ENCODE measurements at regions not wholly inside any gene's neighbourhood (a gene's known extent, or its start where the extent isn't known, plus 50 kb on each side); places are given as distances from the start of the nearest gene placed in this dataset.

- in situ Hi-C loops (cut with MboI; ENCODE audit: low pct_unique_long_range_greater_than_20kb, low sequenced_read_pairs, unreplicated experiment): no loop called here
- DNase-seq (ENCODE audit: low spot score): no peak
- TF ChIP-seq, protein P1, sequence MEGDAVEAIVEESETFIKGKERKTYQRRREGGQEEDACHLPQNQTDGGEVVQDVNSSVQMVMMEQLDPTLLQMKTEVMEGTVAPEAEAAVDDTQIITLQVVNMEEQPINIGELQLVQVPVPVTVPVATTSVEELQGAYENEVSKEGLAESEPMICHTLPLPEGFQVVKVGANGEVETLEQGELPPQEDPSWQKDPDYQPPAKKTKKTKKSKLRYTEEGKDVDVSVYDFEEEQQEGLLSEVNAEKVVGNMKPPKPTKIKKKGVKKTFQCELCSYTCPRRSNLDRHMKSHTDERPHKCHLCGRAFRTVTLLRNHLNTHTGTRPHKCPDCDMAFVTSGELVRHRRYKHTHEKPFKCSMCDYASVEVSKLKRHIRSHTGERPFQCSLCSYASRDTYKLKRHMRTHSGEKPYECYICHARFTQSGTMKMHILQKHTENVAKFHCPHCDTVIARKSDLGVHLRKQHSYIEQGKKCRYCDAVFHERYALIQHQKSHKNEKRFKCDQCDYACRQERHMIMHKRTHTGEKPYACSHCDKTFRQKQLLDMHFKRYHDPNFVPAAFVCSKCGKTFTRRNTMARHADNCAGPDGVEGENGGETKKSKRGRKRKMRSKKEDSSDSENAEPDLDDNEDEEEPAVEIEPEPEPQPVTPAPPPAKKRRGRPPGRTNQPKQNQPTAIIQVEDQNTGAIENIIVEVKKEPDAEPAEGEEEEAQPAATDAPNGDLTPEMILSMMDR (IDR thresholded peaks at IDR 0.05; ENCODE audit: extremely low read depth, insufficient read depth, missing control alignments): no peak
Measured at GRCh38 chr5:164435576-164435975, 930.2 kb downstream of the MAT2B start.

GRCh38 chr5:164439799-164440198 is 934.4 kb downstream of the MAT2B start:
- in situ Hi-C loops (cut with MboI; ENCODE audit: low pct_unique_long_range_greater_than_20kb, low sequenced_read_pairs, unreplicated experiment): no loop called here
- no peak for DNase-seq (ENCODE audit: low spot score)
- TF ChIP-seq, protein P1 (IDR thresholded peaks at IDR 0.05; ENCODE audit: extremely low read depth, insufficient read depth, missing control alignments): no peak

DNA sequence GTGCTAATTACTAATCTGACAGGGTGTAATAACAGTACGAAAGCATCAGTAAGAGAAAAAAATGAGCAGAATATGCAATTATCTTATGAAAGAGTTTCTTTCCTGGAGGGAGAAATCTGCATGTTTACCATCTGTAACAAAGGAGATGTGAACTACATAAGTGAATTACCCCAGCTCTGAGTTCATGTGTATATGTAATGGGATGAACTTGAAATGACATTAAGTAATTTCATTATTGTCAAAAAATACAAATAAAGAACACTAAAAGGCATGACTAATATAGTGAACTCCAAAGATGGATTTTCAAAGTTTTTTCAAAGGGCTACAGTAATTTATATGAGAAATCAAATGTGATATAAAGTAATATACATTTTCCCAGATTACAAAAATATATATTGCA is 944.0 kb downstream of the MAT2B start:
- TF ChIP-seq, protein P1 (IDR thresholded peaks at IDR 0.05; ENCODE audit: extremely low read depth, insufficient read depth, missing control alignments): no peak
- no peak for DNase-seq (ENCODE audit: low spot score)
- in situ Hi-C loops (cut with MboI; ENCODE audit: low pct_unique_long_range_greater_than_20kb, low sequenced_read_pairs, unreplicated experiment): no loop called here

DNA sequence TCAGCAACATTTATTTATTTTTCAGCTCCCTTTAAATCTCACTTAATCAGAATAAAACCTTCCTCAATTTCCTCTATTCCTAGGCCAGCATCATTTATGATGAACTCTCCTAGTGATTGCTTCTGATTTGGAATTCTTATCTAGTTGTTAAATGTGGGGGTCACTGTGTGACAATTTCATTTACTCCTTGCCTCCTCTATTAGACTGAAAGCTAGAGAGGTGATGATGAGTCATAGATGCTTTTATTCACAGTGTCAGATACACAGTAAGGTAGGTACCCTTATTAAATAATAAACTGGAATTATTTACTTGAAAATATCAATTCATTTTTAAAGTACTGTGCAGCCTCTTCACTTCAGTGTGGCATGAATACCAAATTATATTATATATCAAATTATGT is 960.6 kb downstream of the MAT2B start:
- TF ChIP-seq, protein P1 (IDR thresholded peaks at IDR 0.05; ENCODE audit: extremely low read depth, insufficient read depth, missing control alignments): no peak
- in situ Hi-C loops (cut with MboI; ENCODE audit: low pct_unique_long_range_greater_than_20kb, low sequenced_read_pairs, unreplicated experiment): no loop called here
- no peak for DNase-seq (ENCODE audit: low spot score)

GRCh38 chr5:164470312-164470711 is 964.9 kb downstream of the MAT2B start:
- TF ChIP-seq, protein P1 (IDR thresholded peaks at IDR 0.05; ENCODE audit: extremely low read depth, insufficient read depth, missing control alignments): no peak
- in situ Hi-C loops (cut with MboI; ENCODE audit: low pct_unique_long_range_greater_than_20kb, low sequenced_read_pairs, unreplicated experiment): no loop called here
- no peak for DNase-seq (ENCODE audit: low spot score)

DNA sequence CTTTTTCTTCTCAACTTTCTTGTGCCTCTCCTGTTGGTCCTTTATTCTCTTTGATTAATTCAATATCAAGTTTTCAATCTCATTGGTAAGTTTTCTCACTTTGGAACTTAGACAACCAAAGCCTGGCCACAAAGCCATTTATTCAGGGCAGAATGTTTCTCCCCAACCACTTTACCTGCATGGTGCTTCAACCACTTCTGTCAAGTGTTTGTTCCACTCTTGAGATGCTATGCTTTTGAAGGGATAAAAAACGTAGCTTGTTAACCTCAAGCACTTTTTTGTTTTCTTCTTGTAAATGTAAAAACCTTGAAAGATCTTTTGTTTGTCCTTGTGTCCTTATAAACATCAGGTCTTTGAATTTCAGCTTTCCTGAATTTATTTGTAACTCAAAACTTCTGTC is 966.7 kb downstream of the MAT2B start:
- in situ Hi-C loops (cut with MboI; ENCODE audit: low pct_unique_long_range_greater_than_20kb, low sequenced_read_pairs, unreplicated experiment): no loop called here
- TF ChIP-seq, protein P1 (IDR thresholded peaks at IDR 0.05; ENCODE audit: extremely low read depth, insufficient read depth, missing control alignments): no peak
- DNase-seq (ENCODE audit: low spot score): no peak
